ENCODE measurements at regions not wholly inside any gene's neighbourhood (a gene's known extent, or its start where the extent isn't known, plus 50 kb on each side); places are given as distances from the start of the nearest gene placed in this dataset.
A peak's percentile ranks its signal among the peaks of the same experiment; 100 is the strongest.
"Not testable (repeated sequence)": the region's sequence is repeated elsewhere in the genome, so short reads cannot be mapped to it uniquely, and the experiment has no call there.

- Histone ChIP-seq H3K4me1 (replicated peaks in 1 of 2) (peaks cover 0 to 4% of the 10 kb centered on the region in 2 donors), H3K4me3 (no peak overlapping the region), H3K27ac (no peak overlapping the region)
- 0 to 79% (median 60%) methylated on average over 1 to 5 of the region's 5 CpGs; no CpG with 5 or more reads in 5 of the 10 experiments for WGBS, 10 experiments
- in situ Hi-C loops (cut with MboI; ENCODE audit: low pct_unique_long_range_greater_than_20kb in 2 of 9, low sequenced_read_pairs in 9 of 9, unreplicated experiment in 9 of 9): no loop called here
- peak in 4 of 8 experiments; percentile 24 to 92 (median 60) for ATAC-seq (replicated peaks in 6 of 8)
These were observed 370.0 kb upstream of the IGFBP3 start for GRCh38 chr7:46291050-46291438.

GRCh38 chr7:46290374-46291049 is 369.4 kb upstream of the IGFBP3 start:
- WGBS, 10 experiments: 20 to 100% (median 80%) methylated on average over 1 of the region's 1 CpG; no CpG with 5 or more reads in 5 of the 10 experiments
- in situ Hi-C loops (cut with MboI; ENCODE audit: low pct_unique_long_range_greater_than_20kb in 2 of 9, low sequenced_read_pairs in 9 of 9, unreplicated experiment in 9 of 9): no loop called here
- Histone ChIP-seq H3K4me1 (replicated peaks in 1 of 2) (peaks cover 0 to 4% of the 10 kb centered on the region in 2 donors), H3K27ac (no peak overlapping the region), H3K4me3 (no peak overlapping the region)
- ATAC-seq (replicated peaks in 6 of 8): no peak

DNA sequence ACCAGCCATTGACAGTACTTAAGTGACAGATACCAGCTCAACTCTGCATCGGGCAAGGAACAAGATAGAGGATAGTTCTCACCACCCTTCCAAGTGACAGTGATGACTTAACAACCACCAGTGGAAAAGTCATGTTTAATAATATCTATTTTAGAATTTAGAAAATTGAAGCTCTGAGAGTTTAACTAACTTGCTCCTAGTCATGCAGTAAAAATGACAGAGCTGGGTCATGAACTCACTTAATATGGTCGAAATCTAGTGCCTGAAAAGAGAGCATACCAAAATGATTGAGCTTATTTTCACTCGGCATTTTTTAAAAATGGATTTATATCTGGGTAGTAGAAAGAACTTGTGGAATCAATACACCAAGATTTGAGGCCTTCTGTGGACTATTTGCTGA is 367.8 kb upstream of the IGFBP3 start:
- Histone ChIP-seq H3K4me1 (replicated peaks in 1 of 2) (peaks cover 0 to 7% of the 10 kb centered on the region in 2 donors), H3K27ac (no peak overlapping the region), H3K4me3 (no peak overlapping the region)
- no peak for ATAC-seq (replicated peaks in 6 of 8)
- WGBS, 10 experiments: 29 to 100% (median 77%) methylated on average over 1 to 3 of the region's 3 CpGs; no CpG with 5 or more reads in 1 of the 10 experiments
- in situ Hi-C loops (cut with MboI; ENCODE audit: low pct_unique_long_range_greater_than_20kb in 2 of 9, low sequenced_read_pairs in 9 of 9, unreplicated experiment in 9 of 9): no loop called here

- 60 to 100% (median 80%) methylated on average over 1 to 2 of the region's 2 CpGs; no CpG with 5 or more reads in 4 of the 10 experiments for WGBS, 10 experiments
- in situ Hi-C loops (cut with MboI; ENCODE audit: low pct_unique_long_range_greater_than_20kb in 2 of 9, low sequenced_read_pairs in 9 of 9, unreplicated experiment in 9 of 9): no loop called here
- ATAC-seq (replicated peaks in 6 of 8): no peak
- no peak overlapping the region for H3K4me3 ChIP-seq
- no peak overlapping the region for H3K27ac ChIP-seq
- H3K4me1 ChIP-seq (replicated peaks in 1 of 2): peaks cover 0 to 8% of the 10 kb centered on the region in 2 donors
These were observed 366.9 kb upstream of the IGFBP3 start for GRCh38 chr7:46288010-46288409.

DNA sequence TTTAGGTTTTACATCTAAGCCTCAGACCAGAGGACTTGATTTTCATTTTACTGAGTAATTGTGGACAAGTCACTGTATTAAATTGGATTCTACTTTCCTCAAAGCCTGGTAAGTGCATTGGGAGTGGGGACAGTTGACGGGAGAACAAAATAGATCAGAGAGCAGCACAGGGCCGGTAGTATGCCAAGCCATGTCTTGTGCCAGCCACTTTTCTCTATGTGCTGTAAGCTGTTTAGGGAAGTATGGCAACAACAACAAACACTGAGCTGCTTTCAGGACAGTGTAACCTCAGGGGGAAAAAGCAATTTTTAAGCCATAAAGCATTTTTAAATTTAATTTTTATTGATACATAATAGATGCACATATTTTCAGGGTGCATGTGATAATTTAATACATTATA is 365.9 kb upstream of the IGFBP3 start:
- in situ Hi-C loops (cut with MboI; ENCODE audit: low pct_unique_long_range_greater_than_20kb in 2 of 9, low sequenced_read_pairs in 9 of 9, unreplicated experiment in 9 of 9): no loop called here
- no peak for ATAC-seq (replicated peaks in 6 of 8)
- WGBS, 10 experiments: 60 to 100% (median 91%) methylated on average over 1 to 2 of the region's 2 CpGs; no CpG with 5 or more reads in 2 of the 10 experiments

DNA sequence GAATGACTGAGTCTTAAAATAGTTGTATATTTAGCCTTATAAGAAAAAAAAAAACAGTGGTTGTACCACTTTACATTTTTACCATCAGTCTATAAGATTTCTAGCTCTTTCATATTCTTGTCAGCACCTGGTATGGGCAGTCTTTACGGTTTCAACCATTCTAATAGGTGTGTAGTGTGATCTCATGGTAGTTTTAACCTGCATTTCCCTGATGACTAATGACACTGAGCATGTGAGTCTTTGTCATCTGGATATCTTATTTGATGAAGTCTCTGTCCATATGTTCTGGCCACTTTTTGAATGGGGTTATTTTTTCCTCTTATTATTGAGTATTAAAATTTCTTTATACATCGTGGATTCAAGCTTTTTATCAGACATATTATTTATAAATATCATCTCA is 365.3 kb upstream of the IGFBP3 start:
- in situ Hi-C loops (cut with MboI; ENCODE audit: low pct_unique_long_range_greater_than_20kb in 2 of 9, low sequenced_read_pairs in 9 of 9, unreplicated experiment in 9 of 9): no loop called here
- 25 to 100% (median 85%) methylated on average over 1 to 2 of the region's 2 CpGs for WGBS, 10 experiments
- Histone ChIP-seq H3K4me1 (replicated peaks in 1 of 2) (peaks cover 0 to 8% of the 10 kb centered on the region in 2 donors), H3K4me3 (no peak overlapping the region), H3K27ac (no peak overlapping the region)
- no peak for ATAC-seq (replicated peaks in 6 of 8)

More for the DNA sequence above, 365.9 kb upstream of the IGFBP3 start:
- peaks cover 0 to 8% of the 10 kb centered on the region in 2 donors for H3K4me1 ChIP-seq (replicated peaks in 1 of 2)
- no peak overlapping the region for H3K4me3 ChIP-seq
- H3K27ac ChIP-seq: no peak overlapping the region

- in situ Hi-C loops (cut with MboI; ENCODE audit: low pct_unique_long_range_greater_than_20kb in 2 of 9, low sequenced_read_pairs in 9 of 9, unreplicated experiment in 9 of 9): no loop called here
- peak in 2 of 8 experiments; percentile 60 to 64 for ATAC-seq (replicated peaks in 6 of 8)
- no peak overlapping the region for H3K4me3 ChIP-seq
- 0 to 67% (median 0%) methylated on average over 1 of the region's 1 CpG; no CpG with 5 or more reads in 5 of the 10 experiments for WGBS, 10 experiments
- H3K4me1 ChIP-seq (replicated peaks in 1 of 2): peaks cover 0 to 5% of the 10 kb centered on the region in 2 donors
- no peak overlapping the region for H3K27ac ChIP-seq
These were observed 364.8 kb upstream of the IGFBP3 start for GRCh38 chr7:46285878-46286277.

GRCh38 chr7:46283852-46284251 is 362.8 kb upstream of the IGFBP3 start:
- no peak for ATAC-seq (replicated peaks in 6 of 8)
- H3K4me1 ChIP-seq (replicated peaks in 1 of 2): peaks cover 0 to 4% of the 10 kb centered on the region in 2 donors
- in situ Hi-C loops (cut with MboI; ENCODE audit: low pct_unique_long_range_greater_than_20kb in 2 of 9, low sequenced_read_pairs in 9 of 9, unreplicated experiment in 9 of 9): no loop called here
- H3K4me3 ChIP-seq: no peak overlapping the region
- 40 to 100% (median 85%) methylated on average over 1 to 7 of the region's 7 CpGs for WGBS, 10 experiments
- H3K27ac ChIP-seq: no peak overlapping the region

DNA sequence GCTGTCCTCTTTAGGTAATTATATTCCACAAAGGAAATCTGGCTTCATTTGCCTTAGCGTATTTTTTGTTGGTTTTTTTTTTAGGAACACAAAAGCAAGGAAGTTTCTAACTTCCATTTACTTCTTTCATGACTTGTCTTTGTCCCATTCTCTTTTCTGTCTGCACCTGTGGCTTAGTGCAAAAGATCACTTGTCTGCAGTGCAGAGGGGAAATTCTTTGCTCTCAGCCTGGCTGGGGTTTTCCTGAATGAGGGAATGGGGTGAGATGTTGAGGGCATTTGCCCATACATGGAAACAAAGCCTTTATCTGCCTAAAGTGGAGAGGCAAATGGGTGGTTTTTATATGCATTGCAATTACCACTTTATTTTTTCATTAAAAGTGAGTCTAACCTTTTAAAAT is 361.1 kb upstream of the IGFBP3 start:
- peak in 4 of 8 experiments; percentile 19 to 59 (median 37) for ATAC-seq (replicated peaks in 6 of 8)
- WGBS, 10 experiments: 0 to 100% (median 14%) methylated on average over 1 of the region's 1 CpG; no CpG with 5 or more reads in 1 of the 10 experiments
- Histone ChIP-seq H3K27ac (no peak overlapping the region), H3K4me3 (no peak overlapping the region), H3K4me1 (replicated peaks in 1 of 2) (peaks cover 0 to 4% of the 10 kb centered on the region in 2 donors)
- in situ Hi-C loops (cut with MboI; ENCODE audit: low pct_unique_long_range_greater_than_20kb in 2 of 9, low sequenced_read_pairs in 9 of 9, unreplicated experiment in 9 of 9): no loop called here

DNA sequence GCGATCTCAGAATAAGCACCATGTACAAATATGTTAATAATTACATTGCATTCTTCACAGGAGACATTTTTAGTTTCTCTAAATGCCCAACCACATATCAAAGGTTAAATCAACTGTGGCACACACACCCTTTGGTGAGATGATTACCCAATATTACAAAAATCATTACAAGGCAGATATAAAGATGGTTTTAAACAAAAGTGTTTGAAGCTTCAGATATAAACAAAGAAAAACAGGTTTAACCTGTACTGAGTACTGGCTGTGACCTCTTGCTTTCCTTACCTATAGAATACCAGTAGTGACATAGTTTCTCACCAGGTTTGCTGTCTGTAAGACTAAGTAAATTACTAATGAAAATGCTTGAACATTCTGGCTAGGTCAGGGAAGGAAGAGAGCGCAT is 360.0 kb upstream of the IGFBP3 start:
- Histone ChIP-seq H3K4me1 (replicated peaks in 1 of 2) (peaks cover 0 to 4% of the 10 kb centered on the region in 2 donors), H3K4me3 (no peak overlapping the region), H3K27ac (no peak overlapping the region)
- no peak for ATAC-seq (replicated peaks in 6 of 8)
- in situ Hi-C loops (cut with MboI; ENCODE audit: low pct_unique_long_range_greater_than_20kb in 2 of 9, low sequenced_read_pairs in 9 of 9, unreplicated experiment in 9 of 9): no loop called here
- 36 to 94% (median 67%) methylated on average over 1 to 2 of the region's 2 CpGs; no CpG with 5 or more reads in 1 of the 10 experiments for WGBS, 10 experiments

DNA sequence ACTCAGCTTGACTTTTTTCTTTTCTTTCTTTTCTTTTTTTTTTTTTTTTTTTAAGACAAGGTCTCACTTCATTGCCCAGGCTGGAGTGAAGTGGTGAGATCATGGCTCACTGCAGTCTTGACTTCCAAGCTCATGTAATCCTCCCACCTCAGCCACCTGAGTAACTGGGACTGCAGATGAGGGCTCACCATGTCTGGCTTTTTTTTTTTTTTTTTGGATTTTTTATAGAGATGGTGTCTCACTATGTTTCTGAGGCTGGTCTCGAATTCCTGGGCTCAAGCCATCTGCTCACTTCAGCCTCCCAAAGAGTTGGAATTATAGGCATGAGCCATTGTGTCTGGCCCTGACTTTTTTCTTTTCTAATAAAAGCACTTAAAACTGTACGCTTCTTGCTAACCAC is 358.2 kb upstream of the IGFBP3 start:
- in situ Hi-C loops (cut with MboI; ENCODE audit: low pct_unique_long_range_greater_than_20kb in 2 of 9, low sequenced_read_pairs in 9 of 9, unreplicated experiment in 9 of 9): no loop called here
- Histone ChIP-seq H3K4me1 (replicated peaks in 1 of 2) (peaks cover 0 to 4% of the 10 kb centered on the region in 2 donors), H3K4me3 (no peak overlapping the region), H3K27ac (no peak overlapping the region)
- ATAC-seq (replicated peaks in 6 of 8): no peak
- WGBS, 10 experiments: 6 to 92% (median 65%) methylated on average over 1 to 2 of the region's 2 CpGs; no CpG with 5 or more reads in 3 of the 10 experiments

GRCh38 chr7:46264646-46265045 is 343.6 kb upstream of the IGFBP3 start:
- no peaks in the 10 kb centered on the region for H3K4me1 ChIP-seq (replicated peaks in 1 of 2)
- no peak overlapping the region for H3K4me3 ChIP-seq
- in situ Hi-C loops (cut with MboI; ENCODE audit: low pct_unique_long_range_greater_than_20kb in 2 of 9, low sequenced_read_pairs in 9 of 9, unreplicated experiment in 9 of 9): no loop called here
- no peak overlapping the region for H3K27ac ChIP-seq
- no peak for ATAC-seq (replicated peaks in 6 of 8)
- WGBS, 10 experiments: 0 to 100% (median 80%) methylated on average over 1 to 2 of the region's 2 CpGs; no CpG with 5 or more reads in 2 of the 10 experiments

DNA sequence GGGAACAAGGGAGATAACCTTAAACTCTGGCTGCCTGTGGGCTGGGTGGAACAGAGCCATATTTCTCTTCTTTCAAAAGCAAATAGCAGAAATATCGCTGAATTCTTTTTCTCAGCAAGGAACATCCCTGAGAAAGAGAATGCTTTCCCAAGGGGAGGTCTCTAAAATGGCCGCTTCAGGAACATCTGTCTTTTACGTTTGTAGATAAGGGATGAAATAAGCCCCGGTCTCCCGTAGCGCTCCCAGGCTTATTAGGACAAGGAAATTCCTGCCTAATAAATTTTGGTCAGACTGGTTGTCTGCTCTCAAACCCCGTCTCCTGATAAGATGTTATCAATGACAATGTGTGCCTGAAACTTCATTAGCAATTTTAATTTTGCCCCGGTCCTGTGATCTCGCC is 340.6 kb upstream of the IGFBP3 start:
- H3K27ac ChIP-seq; in situ Hi-C loops (cut with MboI; ENCODE audit: low pct_unique_long_range_greater_than_20kb in 2 of 9, low sequenced_read_pairs in 9 of 9, unreplicated experiment in 9 of 9); H3K4me3 ChIP-seq; ATAC-seq (replicated peaks in 6 of 8); H3K4me1 ChIP-seq (replicated peaks in 1 of 2): not testable (repeated sequence)
- WGBS, 10 experiments: 74 to 100% (median 90%) methylated on average over 1 to 7 of the region's 9 CpGs; no CpG with 5 or more reads in 2 of the 10 experiments

- Histone ChIP-seq H3K27ac (no peak overlapping the region), H3K4me1 (replicated peaks in 1 of 2) (no peaks in the 10 kb centered on the region), H3K4me3 (no peak overlapping the region)
- in situ Hi-C loops (cut with MboI; ENCODE audit: low pct_unique_long_range_greater_than_20kb in 2 of 9, low sequenced_read_pairs in 9 of 9, unreplicated experiment in 9 of 9): no loop called here
- peak in 1 of 8 experiments; percentile 89 for ATAC-seq (replicated peaks in 6 of 8)
- 0 to 100% (median 63%) methylated on average over 1 of the region's 1 CpG; no CpG with 5 or more reads in 2 of the 10 experiments for WGBS, 10 experiments
These were observed 338.9 kb upstream of the IGFBP3 start for GRCh38 chr7:46259947-46260346.
